B cell (primary cell): ENCODE measurements at regions not wholly inside any gene's neighbourhood (a gene's known extent, or its start where the extent isn't known, plus 50 kb on each side); places are given as distances from the start of the nearest gene placed in this dataset.

ENCODE experiments used
- ATAC-seq: fragments of 200-7000 bp; cut with Tn5 transposase; one replicate; pipeline ENCODE4 v1.10.0; 2021; ENCODE audit warnings: low read depth, mild to moderate bottlenecking, moderate number of reproducible peaks, moderate library complexity
- CTCF ChIA-PET: fragments of 350-600 bp; sonication (Branson Sonifier 250); formaldehyde crosslinking; loops from one replicate; lab custom pipeline; 2021; ENCODE audit warnings: antibody characterized with exemption, inconsistent platforms; lab: Charles Lee
- POLR2A ChIA-PET: fragments of 350-600 bp; sonication (Branson Sonifier 250); formaldehyde crosslinking; loops from one replicate; lab custom pipeline; 2021; ENCODE audit warnings: antibody characterized with exemption; lab: Charles Lee
- DNase-seq: peaks from one replicate; pipeline ENCODE4 v3.0.0; 2013
- H2AFZ ChIP-seq: 2 replicates; pipeline ENCODE4 v1.6.1; 2012; ENCODE audit warnings: mild to moderate bottlenecking, low read depth, low read length; ENCODE audit not compliant: insufficient read depth, poor library complexity, severe bottlenecking
- H3K27ac ChIP-seq, 2 donors: 1 replicate in 1 of 2; 2 replicates in 1 of 2; pipeline ENCODE4 v1.5.1; 2012 to 2013; ENCODE audit warnings: low read length in 2 of 2, mild to moderate bottlenecking in 2 of 2, moderate library complexity in 1 of 2
- H3K27me3 ChIP-seq, 4 experiments: fragments of 200-600 bp in 1 of 4; sonication (generic) in 1 of 4; replicated peaks in 1 of 4; 1 replicate in 2 of 4; 2 replicates in 2 of 4; pipeline versions ENCODE4 v1.6.1 to v1.7.0; 2013 to 2016; ENCODE audit warnings: low read length in 3 of 4, mild to moderate bottlenecking in 2 of 4, mixed read lengths in 1 of 4, moderate library complexity in 1 of 4; ENCODE audit not compliant: insufficient read depth in 4 of 4, control insufficient read depth in 3 of 4; ENCODE audit errors: control extremely low read depth in 1 of 4
- H3K36me3 ChIP-seq, 2 experiments: replicated peaks in 1 of 2; 1 replicate in 1 of 2; 2 replicates in 1 of 2; pipeline versions ENCODE4 v1.6.1 to v1.7.1; 2013; ENCODE audit warnings: low read length in 1 of 2; ENCODE audit not compliant: insufficient read depth in 2 of 2, control insufficient read depth in 1 of 2; ENCODE audit errors: control extremely low read depth in 1 of 2, extremely low read depth in 1 of 2
- H3K4me1 ChIP-seq, 2 donors: fragments of 200-600 bp in 1 of 2; sonication (generic) in 1 of 2; 1 replicate in 1 of 2; 2 replicates in 1 of 2; pipeline versions ENCODE4 v1.5.1 to v1.6.1; 2013 to 2017; ENCODE audit warnings: low read length in 2 of 2; ENCODE audit not compliant: control insufficient read depth in 2 of 2, insufficient read depth in 2 of 2
- H3K4me2 ChIP-seq: replicated peaks from 2 replicates; pipeline ENCODE3; 2012; ENCODE audit warnings: mild to moderate bottlenecking, low read depth, low read length; ENCODE audit not compliant: poor library complexity, severe bottlenecking
- H3K4me3 ChIP-seq, 5 experiments: fragments of 200-600 bp in 1 of 5; sonication (generic) in 1 of 5; 1 replicate in 3 of 5; 2 replicates in 2 of 5; pipeline versions ENCODE4 v1.5.1 to v1.7.0; 2011 to 2016; ENCODE audit warnings: low read length in 4 of 5, mild to moderate bottlenecking in 4 of 5, low read depth in 2 of 5, control low read depth in 1 of 5, moderate library complexity in 1 of 5; ENCODE audit not compliant: insufficient read depth in 1 of 5; ENCODE audit errors: control extremely low read depth in 1 of 5, extremely low read depth in 1 of 5
- H3K79me2 ChIP-seq: fragments of 200-600 bp; sonication (generic); one replicate; pipeline ENCODE4 v1.6.0; 2016; ENCODE audit warnings: low read length; ENCODE audit not compliant: control insufficient read depth, insufficient read depth
- H3K9ac ChIP-seq: fragments of 200-600 bp; sonication (generic); 2 replicates; pipeline ENCODE4 v1.6.1; 2017; ENCODE audit warnings: mild to moderate bottlenecking, low read length, moderate library complexity
- H3K9me3 ChIP-seq, 3 donors: one replicate each; pipeline versions ENCODE4 v1.6.1 to v1.7.1; 2013; ENCODE audit warnings: low read length in 2 of 3; ENCODE audit not compliant: control insufficient read depth in 2 of 3, insufficient read depth in 1 of 3; ENCODE audit errors: control extremely low read depth in 1 of 3
- H4K20me1 ChIP-seq: 2 replicates; pipeline ENCODE4 v1.6.0; 2012; ENCODE audit warnings: mild to moderate bottlenecking, low read length; ENCODE audit not compliant: insufficient read depth, control insufficient read depth, poor library complexity, severe bottlenecking
- H3K27ac Mint-ChIP-seq: one replicate; pipeline ENCODE4 v1.8.0; 2021; ENCODE audit warnings: mixed read lengths
- H3K27me3 Mint-ChIP-seq: one replicate; pipeline ENCODE4 v1.8.0; 2021; ENCODE audit warnings: mixed read lengths
- H3K4me1 Mint-ChIP-seq: one replicate; pipeline ENCODE4 v1.8.0; 2021; ENCODE audit warnings: mixed read lengths
- H3K4me3 Mint-ChIP-seq: one replicate; pipeline ENCODE4 v1.8.0; 2021; ENCODE audit warnings: mixed read lengths
- H3K9me3 Mint-ChIP-seq: one replicate; pipeline ENCODE4 v1.8.0; 2022; ENCODE audit warnings: mixed read lengths; ENCODE audit not compliant: insufficient read depth
- EZH2 ChIP-seq: IDR thresholded peaks from 2 replicates; pipeline ENCODE4 v1.6.1; 2012; ENCODE audit warnings: borderline replicate concordance, low read depth, mild to moderate bottlenecking, moderate library complexity, low read length; ENCODE audit not compliant: insufficient read depth, poor library complexity, severe bottlenecking
- WGBS: methylation state at CpG from one replicate; pipeline ENCODE4 v1.1.5; 2013; ENCODE audit warnings: missing lambda C conversion rate; ENCODE audit not compliant: insufficient coverage; 5-methylcytosine and 5-hydroxymethylcytosine counted together
- intact Hi-C: fragments of 100-400 bp; cut with micrococcal nuclease; formaldehyde crosslinking; loops from one replicate; pipeline ENCODE4 v1.10.0; 2022
- TF ChIP-seq, protein P1 (sequence below): fragments of 200-600 bp; IDR thresholded peaks from one replicate; pipeline ENCODE4 v1.8.0; 2022; ENCODE audit warnings: antibody characterized with exemption, mild to moderate bottlenecking

DNA sequence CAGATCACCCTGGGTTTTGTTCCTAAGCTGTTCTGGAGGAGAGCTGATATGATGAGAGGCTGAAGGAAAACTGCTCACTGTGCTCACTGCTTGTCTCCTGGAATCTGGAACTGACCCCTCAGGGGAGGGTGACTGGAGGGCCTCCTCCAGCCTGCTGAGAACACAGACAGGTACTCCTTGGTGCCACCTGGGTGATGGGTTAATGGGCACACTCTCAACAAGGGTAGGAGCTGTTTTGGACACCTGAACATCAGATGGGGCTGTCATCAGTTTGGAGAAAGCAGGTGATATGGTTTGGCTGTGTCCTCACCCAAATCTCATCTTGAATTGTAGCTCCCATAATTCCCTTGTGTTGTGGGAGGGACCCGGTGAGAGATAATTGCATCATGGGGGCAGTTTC, 58.1 kb upstream of the SORCS3 start:
- CTCF ChIA-PET = no interaction called here
- DNase-seq (no peak), ATAC-seq (no peak)
- Histone ChIP-seq H2AFZ (no peak overlapping the region), H4K20me1 (no peaks in the 10 kb centered on the region), H3K27ac (no peak overlapping the region), H3K9me3 (peaks cover 0 to 12% (median 0%) of the 10 kb centered on the region in 3 donors), H3K79me2 (no peaks in the 10 kb centered on the region), H3K4me1 (no peaks in the 10 kb centered on the region), H3K4me3 (no peak overlapping the region), H3K9ac (no peak overlapping the region), H3K27me3 (peaks cover 0 to 25% (median 0%) of the 10 kb centered on the region in 4 experiments), H3K4me2 (no peak overlapping the region), H3K36me3 (no peaks in the 10 kb centered on the region)
- peaks cover 20% of the 10 kb centered on the region for H3K27me3 Mint-ChIP-seq
- POLR2A ChIA-PET = no interaction called here
- H3K9me3 Mint-ChIP-seq = no peaks in the 10 kb centered on the region
- intact Hi-C loops = no loop called here
- H3K4me3 Mint-ChIP-seq = no peak overlapping the region
- no CpG with 5 or more reads among the region's 1 CpG for WGBS
- no peaks in the 10 kb centered on the region for H3K4me1 Mint-ChIP-seq
- TF ChIP-seq EZH2 = no peak
- TF ChIP-seq, protein P1, sequence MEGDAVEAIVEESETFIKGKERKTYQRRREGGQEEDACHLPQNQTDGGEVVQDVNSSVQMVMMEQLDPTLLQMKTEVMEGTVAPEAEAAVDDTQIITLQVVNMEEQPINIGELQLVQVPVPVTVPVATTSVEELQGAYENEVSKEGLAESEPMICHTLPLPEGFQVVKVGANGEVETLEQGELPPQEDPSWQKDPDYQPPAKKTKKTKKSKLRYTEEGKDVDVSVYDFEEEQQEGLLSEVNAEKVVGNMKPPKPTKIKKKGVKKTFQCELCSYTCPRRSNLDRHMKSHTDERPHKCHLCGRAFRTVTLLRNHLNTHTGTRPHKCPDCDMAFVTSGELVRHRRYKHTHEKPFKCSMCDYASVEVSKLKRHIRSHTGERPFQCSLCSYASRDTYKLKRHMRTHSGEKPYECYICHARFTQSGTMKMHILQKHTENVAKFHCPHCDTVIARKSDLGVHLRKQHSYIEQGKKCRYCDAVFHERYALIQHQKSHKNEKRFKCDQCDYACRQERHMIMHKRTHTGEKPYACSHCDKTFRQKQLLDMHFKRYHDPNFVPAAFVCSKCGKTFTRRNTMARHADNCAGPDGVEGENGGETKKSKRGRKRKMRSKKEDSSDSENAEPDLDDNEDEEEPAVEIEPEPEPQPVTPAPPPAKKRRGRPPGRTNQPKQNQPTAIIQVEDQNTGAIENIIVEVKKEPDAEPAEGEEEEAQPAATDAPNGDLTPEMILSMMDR = no peak
- H3K27ac Mint-ChIP-seq = no peak overlapping the region

DNA sequence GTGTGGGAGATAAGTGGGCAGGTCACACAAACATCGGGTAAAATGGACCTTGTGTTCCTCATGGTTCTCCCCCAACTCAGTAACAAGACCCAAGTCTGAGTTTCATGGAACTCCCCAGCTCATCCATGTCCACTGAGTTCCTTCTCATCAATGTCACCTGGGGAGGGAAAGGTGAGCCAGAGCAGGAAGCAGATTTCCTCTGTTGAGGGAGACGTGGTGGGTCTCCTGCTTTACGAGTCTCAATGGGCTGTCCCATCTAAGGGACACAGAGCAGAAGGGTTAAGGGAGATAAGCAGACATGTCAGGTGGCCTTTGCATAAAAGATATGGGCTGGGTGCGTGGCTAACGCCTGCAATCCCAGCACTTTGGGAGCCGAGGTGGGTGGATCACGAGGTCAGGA, 56.5 kb upstream of the SORCS3 start:
- Mint-ChIP-seq H3K27ac (no peak overlapping the region), H3K27me3 (peaks cover 24% of the 10 kb centered on the region), H3K4me3 (no peak overlapping the region), H3K9me3 (no peaks in the 10 kb centered on the region), H3K4me1 (no peaks in the 10 kb centered on the region)
- Histone ChIP-seq H2AFZ (no peak overlapping the region), H3K27me3 (peaks cover 0 to 25% (median 0%) of the 10 kb centered on the region in 4 experiments), H3K27ac (no peak overlapping the region), H3K36me3 (no peaks in the 10 kb centered on the region), H3K79me2 (no peaks in the 10 kb centered on the region), H3K4me1 (no peaks in the 10 kb centered on the region), H3K9me3 (peaks cover 0 to 12% (median 0%) of the 10 kb centered on the region in 3 donors), H3K4me2 (no peak overlapping the region), H3K9ac (no peak overlapping the region), H3K4me3 (no peak overlapping the region), H4K20me1 (no peaks in the 10 kb centered on the region)
- ChIA-PET POLR2A (no interaction called here), CTCF (no interaction called here)
- WGBS = 84% methylated on average over 4 of the region's 7 CpGs
- DNase-seq = no peak
- no peak for ATAC-seq
- TF ChIP-seq EZH2 = no peak
- TF ChIP-seq, protein P1 = no peak
- intact Hi-C loops = no loop called here
